ENCODE measurements at regions not wholly inside any gene's neighbourhood (a gene's known extent, or its start where the extent isn't known, plus 50 kb on each side); places are given as distances from the start of the nearest gene placed in this dataset.
A peak's percentile ranks its signal among the peaks of the same experiment; 100 is the strongest.

- no peak overlapping the region for H3K9ac ChIP-seq
- H3K4me3 ChIP-seq (ENCODE audit: low read depth, low read length) = no peak overlapping the region
- H3K4me2 ChIP-seq (ENCODE audit: low read length) = no peak overlapping the region
- no peaks in the 10 kb centered on the region for H3K36me3 ChIP-seq (ENCODE audit: control insufficient read depth, insufficient read depth, low read length)
- H3K27ac ChIP-seq = no peak overlapping the region
- H2AFZ ChIP-seq = no peak overlapping the region
- no peaks in the 10 kb centered on the region for H3K4me1 ChIP-seq
- no peaks in the 10 kb centered on the region for H3K27me3 ChIP-seq (ENCODE audit: control insufficient read depth, insufficient read depth, low read length)
- H3K9me3 ChIP-seq (ENCODE audit: control insufficient read depth, low read length) = no peaks in the 10 kb centered on the region
- no peaks in the 10 kb centered on the region for H3K79me2 ChIP-seq
- no peak for TF ChIP-seq CTCF (IDR thresholded peaks at IDR 0.05)
These were observed 97.6 kb upstream of the NFE2L3 start for GRCh38 chr7:26054386-26054785.

- Histone ChIP-seq H3K9me3 (ENCODE audit: control insufficient read depth, low read length) (no peaks in the 10 kb centered on the region), H3K27me3 (ENCODE audit: control insufficient read depth, insufficient read depth, low read length) (no peaks in the 10 kb centered on the region), H3K36me3 (ENCODE audit: control insufficient read depth, insufficient read depth, low read length) (no peaks in the 10 kb centered on the region), H3K79me2 (no peaks in the 10 kb centered on the region), H2AFZ (no peak overlapping the region), H3K9ac (no peak overlapping the region), H3K4me2 (ENCODE audit: low read length) (no peak overlapping the region), H3K4me1 (no peaks in the 10 kb centered on the region), H3K27ac (no peak overlapping the region), H3K4me3 (ENCODE audit: low read depth, low read length) (no peak overlapping the region)
- no peak for TF ChIP-seq CTCF (IDR thresholded peaks at IDR 0.05)
These were observed 96.8 kb upstream of the NFE2L3 start for GRCh38 chr7:26055241-26055640.

GRCh38 chr7:26060733-26061677 lies 91.0 kb upstream of the NFE2L3 start:
- Histone ChIP-seq H3K4me2 (ENCODE audit: low read length) (no peak overlapping the region), H3K79me2 (no peaks in the 10 kb centered on the region), H3K4me3 (ENCODE audit: low read depth, low read length) (no peak overlapping the region), H3K9me3 (ENCODE audit: control insufficient read depth, low read length) (no peaks in the 10 kb centered on the region), H3K9ac (no peak overlapping the region), H3K4me1 (no peaks in the 10 kb centered on the region), H3K36me3 (ENCODE audit: control insufficient read depth, insufficient read depth, low read length) (no peaks in the 10 kb centered on the region), H2AFZ (peak overlapping the region; percentile 66), H3K27me3 (ENCODE audit: control insufficient read depth, insufficient read depth, low read length) (no peaks in the 10 kb centered on the region), H3K27ac (no peak overlapping the region)
- TF ChIP-seq CTCF (IDR thresholded peaks at IDR 0.05) = no peak

GRCh38 chr7:26061678-26062603 lies 90.1 kb upstream of the NFE2L3 start:
- H3K9ac ChIP-seq = no peak overlapping the region
- no peak overlapping the region for H3K27ac ChIP-seq
- H3K79me2 ChIP-seq = no peaks in the 10 kb centered on the region
- no peaks in the 10 kb centered on the region for H3K4me1 ChIP-seq
- no peaks in the 10 kb centered on the region for H3K9me3 ChIP-seq (ENCODE audit: control insufficient read depth, low read length)
- no peak overlapping the region for H3K4me3 ChIP-seq (ENCODE audit: low read depth, low read length)
- peak overlapping the region; percentile 66 for H2AFZ ChIP-seq
- no peak overlapping the region for H3K4me2 ChIP-seq (ENCODE audit: low read length)
- no peaks in the 10 kb centered on the region for H3K27me3 ChIP-seq (ENCODE audit: control insufficient read depth, insufficient read depth, low read length)
- peak; percentile 82 for TF ChIP-seq CTCF (IDR thresholded peaks at IDR 0.05)
- H3K36me3 ChIP-seq (ENCODE audit: control insufficient read depth, insufficient read depth, low read length) = no peaks in the 10 kb centered on the region
